GM21367 (cell line): ENCODE measurements at regions not wholly inside any gene's neighbourhood (a gene's known extent, or its start where the extent isn't known, plus 50 kb on each side); places are given as distances from the start of the nearest gene placed in this dataset.
A peak's percentile ranks its signal among the peaks of the same experiment; 100 is the strongest.

Experiments
- ATAC-seq: cut with Tn5 transposase; IDR thresholded peaks from one replicate; pipeline ENCODE4 v1.9.1; 2021; ENCODE audit not compliant: unreplicated experiment

- ATAC-seq, result no peak
These were observed 1006.0 kb upstream of the TMEM132C start for GRCh38 chr12:127260999-127261398.

GRCh38 chr12:127262615-127263014, 1004.4 kb upstream of the TMEM132C start:
- ATAC-seq, result no peak

GRCh38 chr12:127263621-127264020, 1003.3 kb upstream of the TMEM132C start:
- no peak for ATAC-seq

- ATAC-seq, result no peak
These were observed 999.8 kb upstream of the TMEM132C start for GRCh38 chr12:127267128-127267527.

GRCh38 chr12:127268213-127268612, 998.8 kb upstream of the TMEM132C start:
- no peak for ATAC-seq

- ATAC-seq, result no peak
These were observed 998.1 kb upstream of the TMEM132C start for GRCh38 chr12:127268706-127269425.

- no peak for ATAC-seq
These were observed 996.8 kb upstream of the TMEM132C start for GRCh38 chr12:127270193-127270592.

GRCh38 chr12:127271776-127272175, 995.2 kb upstream of the TMEM132C start:
- ATAC-seq, result no peak

- ATAC-seq, result no peak
These were observed 994.1 kb upstream of the TMEM132C start for GRCh38 chr12:127272864-127273263.

- no peak for ATAC-seq
These were observed 993.3 kb upstream of the TMEM132C start for GRCh38 chr12:127273626-127274025.

GRCh38 chr12:127275416-127275815, 991.6 kb upstream of the TMEM132C start:
- ATAC-seq, result no peak

- ATAC-seq, result no peak
These were observed 989.1 kb upstream of the TMEM132C start for GRCh38 chr12:127277882-127278281.

- no peak for ATAC-seq
These were observed 988.6 kb upstream of the TMEM132C start for GRCh38 chr12:127278351-127278750.

GRCh38 chr12:127280393-127281275, 986.3 kb upstream of the TMEM132C start:
- ATAC-seq, result peak; percentile 87

- no peak for ATAC-seq
These were observed 984.0 kb upstream of the TMEM132C start for GRCh38 chr12:127282786-127283565.

- no peak for ATAC-seq
These were observed 982.9 kb upstream of the TMEM132C start for GRCh38 chr12:127284021-127284420.

- ATAC-seq, result no peak
These were observed 982.0 kb upstream of the TMEM132C start for GRCh38 chr12:127284870-127285431.

GRCh38 chr12:127286281-127286680, 980.7 kb upstream of the TMEM132C start:
- no peak for ATAC-seq

GRCh38 chr12:127287256-127287655, 979.7 kb upstream of the TMEM132C start:
- ATAC-seq, result no peak

GRCh38 chr12:127290251-127290650, 976.7 kb upstream of the TMEM132C start:
- ATAC-seq, result no peak

- ATAC-seq, result no peak
These were observed 974.2 kb upstream of the TMEM132C start for GRCh38 chr12:127292736-127293135.
